Heart left ventricle (tissue), 16 donors: ENCODE measurements at regions not wholly inside any gene's neighbourhood (a gene's known extent, or its start where the extent isn't known, plus 50 kb on each side); places are given as distances from the start of the nearest gene placed in this dataset.

Experiments
- ATAC-seq, 4 donors: fragments of 200-7000 bp; cut with Tn5 transposase; one replicate each; pipeline ENCODE4 v1.9.1; 2020 to 2022; ENCODE audit warnings: moderate library complexity in 4 of 4, mild to moderate bottlenecking in 3 of 4, moderate number of reproducible peaks in 1 of 4
- DNase-seq, 5 donors: peaks; one replicate each; pipeline ENCODE4 v3.0.0-alpha.2; 2020
- H3K27ac ChIP-seq, 12 donors: fragments of 200-600 bp; sonication (generic) in 4 of 12; one replicate each; pipeline versions ENCODE4 v1.5.0 to v1.8.0; 2016 to 2022; ENCODE audit warnings: mild to moderate bottlenecking in 2 of 12
- H3K27me3 ChIP-seq, 9 donors: fragments of 200-600 bp; sonication (generic) in 2 of 9; one replicate each; pipeline versions ENCODE4 v1.5.1 to v1.8.0; 2016 to 2022; ENCODE audit warnings: mild to moderate bottlenecking in 3 of 9
- H3K36me3 ChIP-seq, 9 donors: fragments of 200-600 bp; sonication (generic) in 2 of 9; one replicate each; pipeline versions ENCODE4 v1.5.0 to v1.8.0; 2018 to 2022; ENCODE audit warnings: mild to moderate bottlenecking in 2 of 9
- H3K4me1 ChIP-seq, 12 donors: fragments of 200-600 bp; sonication (generic) in 4 of 12; one replicate each; pipeline versions ENCODE4 v1.5.0 to v1.8.0; 2016 to 2022; ENCODE audit warnings: mild to moderate bottlenecking in 3 of 12
- H3K4me3 ChIP-seq, 12 donors: fragments of 200-600 bp; sonication (generic) in 4 of 12; one replicate each; pipeline versions ENCODE4 v1.5.0 to v1.8.0; 2017 to 2022; ENCODE audit warnings: mild to moderate bottlenecking in 9 of 12, moderate library complexity in 4 of 12
- H3K9me3 ChIP-seq, 12 donors: fragments of 200-600 bp; sonication (generic) in 4 of 12; one replicate each; pipeline versions ENCODE4 v1.5.0 to v1.8.0; 2016 to 2022; ENCODE audit warnings: mild to moderate bottlenecking in 1 of 12
- POLR2A ChIP-seq, 2 donors: fragments of 450-650 bp; IDR thresholded peaks; one replicate each; pipeline ENCODE4 v1.6.1; 2017; ENCODE audit warnings: antibody characterized with exemption in 2 of 2, mild to moderate bottlenecking in 2 of 2, moderate library complexity in 2 of 2
- WGBS, 4 donors: extraction: QIAGEN DNeasy Blood & Tissue Kit in 2 of 4; methylation state at CpG; one replicate each; pipeline versions ENCODE4 v1.1.5 to v1.1.7; 2013 to 2018; 5-methylcytosine and 5-hydroxymethylcytosine counted together
- intact Hi-C, 10 donors: fragments of 100-400 bp; cut with DNase I; formaldehyde crosslinking; loops; one replicate each; pipeline versions ENCODE4 v1.11.1 to v1.14.2; 2022
- TF ChIP-seq, protein P1 (sequence below), 12 donors: fragments of 200-600 bp; sonication (generic) in 4 of 12; IDR thresholded peaks; one replicate each; pipeline versions ENCODE4 v1.5.0 to v1.8.0; 2018 to 2022; ENCODE audit warnings: antibody characterized with exemption in 12 of 12, mild to moderate bottlenecking in 5 of 12
- donor health status: ischemic (EF 13 %, LVEDD 7.1; RV severe dilation, severe dysfunction).
- donor health status: healthy with polysubstance abuse.
- donor health status: DM: no; HTN: yes; CAD: no.
- donor health status: DM: no; HTN: no; CAD: no.
- donor health status: ischemic (EF 25% LVEDD 6.9; RV normal size, moderate dysfunction).
- donor health status: ischemic (EF 25% LVEDD 5.7; RV mildly dilated, moderate dysfunction).
- donor health status: healthy.
- donor health status: DM: yes; HTN: yes; CAD: no.
- donor health status: ischemic (EF 35%, LVEDD 5.7; RV mildly dilated, moderate dysfunction).
- donor health status: nonischemic (EF 11% LVEDD 7.7; RV severe dilation, severe dysfunction).
- donor health status: DM: yes; HTN: yes; CAD: no.
- donor health status: PGD.
- donor health status: ischemic (EF 29% LVEDD 5.4; RV normal size, mild dysfunction).
- donor health status: nonischemic (EF 23%, LVEDD 6.1; RV moderate dilation, normal function).

DNA sequence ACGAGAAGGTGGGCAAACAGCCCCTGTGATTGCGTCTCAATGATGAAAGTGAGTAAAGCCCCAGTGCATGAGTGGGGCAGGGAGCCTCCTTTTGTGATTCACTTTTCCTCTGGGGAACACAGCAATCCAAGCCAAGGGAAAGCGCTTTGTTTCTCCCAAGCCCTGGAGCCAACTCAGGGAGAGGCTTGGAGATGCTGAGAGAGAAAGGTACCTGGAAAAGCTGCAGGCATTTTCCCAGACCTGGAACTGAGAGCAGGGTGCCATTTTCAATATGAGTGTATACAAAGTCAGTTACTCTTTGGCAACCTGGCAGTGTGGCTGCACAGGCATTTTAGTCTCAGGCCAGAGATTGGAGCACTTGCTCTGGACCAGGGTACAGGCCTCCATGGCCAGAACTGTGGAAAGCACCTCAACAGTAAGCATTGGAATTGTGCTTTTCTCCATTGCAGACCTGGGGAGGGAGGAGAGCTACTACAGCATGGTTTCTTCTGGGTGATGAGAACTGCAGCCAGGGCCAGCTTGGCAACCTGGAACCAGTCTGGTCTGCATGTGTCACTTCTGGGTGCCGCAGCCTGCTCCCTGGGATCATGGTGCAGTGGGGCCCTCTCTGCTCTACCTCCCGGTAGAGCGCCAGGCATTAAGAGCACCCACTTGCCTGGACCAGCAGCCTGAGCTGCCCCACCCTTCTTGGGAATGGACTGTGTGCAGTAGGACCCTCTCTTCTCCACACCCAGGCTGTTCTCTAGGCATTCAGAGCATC is 89.0 kb upstream of the CDH5 start:
- ATAC-seq (no peak), DNase-seq (no peak)
- peaks cover 0 to 28% (median 5%) of the 10 kb centered on the region in 12 donors for H3K9me3 ChIP-seq
- H3K4me3 ChIP-seq = no peak overlapping the region
- H3K27ac ChIP-seq = no peak overlapping the region
- no peaks in the 10 kb centered on the region for H3K27me3 ChIP-seq
- intact Hi-C loops = loop anchor here in 2 of 10 donors (5.0 to 10.0 kb wide), 2 partner anchors 35 to 953 kb away; no protein-coding TSS in a partner anchor
- no peaks in the 10 kb centered on the region for H3K36me3 ChIP-seq
- H3K4me1 ChIP-seq = peaks cover 0 to 4% (median 0%) of the 10 kb centered on the region in 12 donors
- no peak for TF ChIP-seq POLR2A (IDR thresholded peaks at IDR 0.05)
- TF ChIP-seq, protein P1, sequence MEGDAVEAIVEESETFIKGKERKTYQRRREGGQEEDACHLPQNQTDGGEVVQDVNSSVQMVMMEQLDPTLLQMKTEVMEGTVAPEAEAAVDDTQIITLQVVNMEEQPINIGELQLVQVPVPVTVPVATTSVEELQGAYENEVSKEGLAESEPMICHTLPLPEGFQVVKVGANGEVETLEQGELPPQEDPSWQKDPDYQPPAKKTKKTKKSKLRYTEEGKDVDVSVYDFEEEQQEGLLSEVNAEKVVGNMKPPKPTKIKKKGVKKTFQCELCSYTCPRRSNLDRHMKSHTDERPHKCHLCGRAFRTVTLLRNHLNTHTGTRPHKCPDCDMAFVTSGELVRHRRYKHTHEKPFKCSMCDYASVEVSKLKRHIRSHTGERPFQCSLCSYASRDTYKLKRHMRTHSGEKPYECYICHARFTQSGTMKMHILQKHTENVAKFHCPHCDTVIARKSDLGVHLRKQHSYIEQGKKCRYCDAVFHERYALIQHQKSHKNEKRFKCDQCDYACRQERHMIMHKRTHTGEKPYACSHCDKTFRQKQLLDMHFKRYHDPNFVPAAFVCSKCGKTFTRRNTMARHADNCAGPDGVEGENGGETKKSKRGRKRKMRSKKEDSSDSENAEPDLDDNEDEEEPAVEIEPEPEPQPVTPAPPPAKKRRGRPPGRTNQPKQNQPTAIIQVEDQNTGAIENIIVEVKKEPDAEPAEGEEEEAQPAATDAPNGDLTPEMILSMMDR (IDR thresholded peaks at IDR 0.05) = no peak
- WGBS, 4 donors = 93 to 98% (median 97%) methylated on average over 4 to 6 of the region's 6 CpGs

DNA sequence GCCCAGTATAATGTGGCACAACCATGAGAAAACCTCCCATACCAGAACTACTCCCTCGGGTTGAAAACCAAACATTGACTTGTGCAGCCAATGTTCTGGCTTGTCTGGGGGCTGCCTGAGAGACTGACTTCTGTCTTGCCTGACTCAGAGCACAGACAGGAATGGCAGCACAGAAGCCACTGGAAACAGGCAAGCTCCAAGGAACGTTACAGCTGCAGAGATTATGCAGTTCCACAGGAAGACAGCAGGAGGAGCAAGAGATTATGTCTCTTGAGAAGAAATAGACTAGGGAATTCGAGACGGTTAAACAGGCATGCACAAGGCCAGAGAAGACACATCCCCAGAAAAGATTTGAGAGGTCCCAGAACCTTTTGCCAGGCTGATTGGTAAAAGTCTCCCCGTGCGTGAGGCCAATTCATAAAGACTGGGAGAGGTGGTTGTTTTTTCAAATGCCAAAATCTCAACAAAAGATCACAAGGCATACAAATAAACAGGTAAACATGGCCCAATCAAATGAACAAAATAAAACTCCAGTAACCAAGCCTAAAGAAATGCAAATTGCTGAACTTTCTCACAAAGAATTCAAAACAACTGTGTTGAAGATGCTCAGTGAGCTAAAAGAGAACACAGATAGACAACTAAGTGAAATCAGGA is 90.6 kb upstream of the CDH5 start:
- no peak for TF ChIP-seq POLR2A (IDR thresholded peaks at IDR 0.05)
- TF ChIP-seq, protein P1 (IDR thresholded peaks at IDR 0.05) = peak; percentile 25 to 63 (median 44)
- Histone ChIP-seq H3K9me3 (peaks cover 0 to 28% (median 5%) of the 10 kb centered on the region in 12 donors), H3K27ac (no peak overlapping the region), H3K36me3 (no peaks in the 10 kb centered on the region), H3K4me1 (peaks cover 0 to 4% (median 0%) of the 10 kb centered on the region in 12 donors), H3K4me3 (no peak overlapping the region), H3K27me3 (peaks cover 0 to 6% (median 0%) of the 10 kb centered on the region in 9 donors)
- intact Hi-C loops = loop anchor here in 2 of 10 donors (2.0 to 10.0 kb wide), 3 partner anchors 36 to 951 kb away; no protein-coding TSS in a partner anchor
- WGBS, 4 donors = 36 to 47% (median 42%) methylated on average over 6 of the region's 6 CpGs
- ATAC-seq (peak in 1 of 4 donors; percentile 38), DNase-seq (no peak)

DNA sequence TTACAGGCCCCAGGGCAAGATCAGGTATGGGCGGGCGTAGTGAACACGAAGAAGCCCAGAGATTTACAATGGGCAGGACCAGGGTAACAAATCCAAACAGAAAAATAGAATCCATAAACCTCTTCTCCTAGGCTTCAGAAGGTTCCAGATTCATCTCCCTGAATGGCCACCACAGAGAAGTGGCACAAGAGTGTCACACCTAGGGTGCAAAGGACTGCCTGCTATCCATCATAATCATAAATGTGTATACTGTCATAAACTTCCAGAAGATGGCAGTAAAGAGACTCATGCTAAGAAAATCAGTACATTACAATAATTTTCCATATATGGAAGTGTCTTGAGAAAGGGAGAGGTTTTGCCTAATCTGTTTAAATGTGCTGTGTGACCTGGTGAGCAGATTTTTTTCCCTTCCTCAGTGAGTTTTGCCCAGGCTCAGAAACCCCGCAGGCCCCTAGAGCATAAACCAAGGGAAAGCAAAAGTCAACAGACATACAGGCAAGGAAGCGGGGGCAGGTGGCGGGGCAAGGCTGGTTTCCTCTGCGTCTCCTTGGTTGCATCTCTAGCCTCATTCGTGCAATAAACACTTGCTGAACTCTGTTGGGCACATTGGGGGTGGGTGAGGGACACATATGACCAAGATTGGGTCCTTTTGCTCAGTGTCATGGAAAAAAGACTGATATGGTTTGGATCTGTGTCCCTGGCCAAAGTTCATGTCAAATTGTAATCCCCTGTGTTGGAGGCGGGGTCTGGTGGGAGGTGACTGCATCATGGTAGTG is 92.0 kb upstream of the CDH5 start:
- TF ChIP-seq POLR2A (IDR thresholded peaks at IDR 0.05) = no peak
- TF ChIP-seq, protein P1 (IDR thresholded peaks at IDR 0.05) = peak in 10 of 12 donors; percentile 13 to 45 (median 31)
- Histone ChIP-seq H3K4me1 (peaks cover 0 to 12% (median 4%) of the 10 kb centered on the region in 12 donors), H3K4me3 (no peak overlapping the region), H3K27ac (no peak overlapping the region), H3K36me3 (no peaks in the 10 kb centered on the region), H3K9me3 (peaks cover 0 to 24% (median 3%) of the 10 kb centered on the region in 12 donors), H3K27me3 (peaks cover 0 to 6% (median 0%) of the 10 kb centered on the region in 9 donors)
- intact Hi-C loops = loop anchor here in 2 of 10 donors (2.0 to 10.0 kb wide), 4 partner anchors 38 to 950 kb away; no protein-coding TSS in a partner anchor
- DNase-seq (no peak), ATAC-seq (no peak)
- WGBS, 4 donors = 83 to 89% (median 86%) methylated on average over 9 of the region's 9 CpGs
